Upper lobe of left lung (tissue), 6 donors: ENCODE measurements at regions not wholly inside any gene's neighbourhood (a gene's known extent, or its start where the extent isn't known, plus 50 kb on each side); places are given as distances from the start of the nearest gene placed in this dataset.

Experiments
- ATAC-seq, 2 donors: fragments of 200-7000 bp; cut with Tn5 transposase; one replicate each; pipeline ENCODE4 v1.9.1; 2022; ENCODE audit warnings: mild to moderate bottlenecking in 2 of 2, moderate library complexity in 2 of 2; ENCODE audit not compliant: low FRiP score in 2 of 2
- DNase-seq, 2 donors: peaks; one replicate each; pipeline ENCODE4 v3.0.0-alpha.2; 2019 to 2020
- H3K27ac ChIP-seq, 4 donors: fragments of 200-600 bp; sonication (generic); one replicate each; pipeline ENCODE4 v1.5.1; 2016 to 2019
- H3K27me3 ChIP-seq, 4 donors: fragments of 200-600 bp; sonication (generic); one replicate each; pipeline ENCODE4 v1.5.1; 2017 to 2019
- H3K36me3 ChIP-seq, 4 donors: fragments of 200-600 bp; sonication (generic); one replicate each; pipeline ENCODE4 v1.5.1; 2016 to 2019
- H3K4me1 ChIP-seq, 4 donors: fragments of 200-600 bp; sonication (generic); one replicate each; pipeline ENCODE4 v1.5.1; 2018 to 2019
- H3K4me3 ChIP-seq, 4 donors: fragments of 200-600 bp; sonication (generic); one replicate each; pipeline ENCODE4 v1.5.1; 2017 to 2019; ENCODE audit warnings: mild to moderate bottlenecking in 2 of 4, moderate library complexity in 1 of 4
- H3K9me3 ChIP-seq, 4 donors: fragments of 200-600 bp; sonication (generic); one replicate each; pipeline ENCODE4 v1.5.1; 2018 to 2019
- CTCF ChIP-seq, 6 experiments: fragments of 450-650 bp in 4 of 6; fragments of 200-600 bp in 2 of 6; sonication (generic) in 2 of 6; IDR thresholded peaks; one replicate each; pipeline ENCODE4 v1.5.1; 2016 to 2019; ENCODE audit warnings: antibody characterized with exemption in 6 of 6
- EP300 ChIP-seq, 4 donors: sonication (generic); formaldehyde crosslinking; IDR thresholded peaks; one replicate each; pipeline ENCODE4 v1.5.1; 2017; ENCODE audit warnings: antibody characterized with exemption in 4 of 4, control low read depth in 2 of 4
- POLR2A ChIP-seq, 4 donors: fragments of 450-650 bp; IDR thresholded peaks; one replicate each; pipeline ENCODE4 v1.5.1; 2016 to 2017; ENCODE audit warnings: antibody characterized with exemption in 4 of 4, mild to moderate bottlenecking in 2 of 4
- POLR2AphosphoS5 ChIP-seq, 2 donors: sonication (generic); formaldehyde crosslinking; IDR thresholded peaks; one replicate each; pipeline ENCODE4 v1.5.1; 2017; ENCODE audit warnings: antibody characterized with exemption in 2 of 2
- WGBS, 2 donors: methylation state at CpG; one replicate each; pipeline ENCODE4 v1.1.5; 2017 to 2018; 5-methylcytosine and 5-hydroxymethylcytosine counted together
- small RNA-seq, 4 donors: library from RNA; depleted of rRNA; stranded (forward); fragments of <200 nt; gene quantifications; one replicate each; pipeline ENCODE3, GENCODE V24; 2016
- donor health status: DM: no; HTN: no; CAD: no; lungs with moderate emphysema.
- donor health status: DM: no; HTN: yes; CAD: no; lungs with severe emphysema.

DNA sequence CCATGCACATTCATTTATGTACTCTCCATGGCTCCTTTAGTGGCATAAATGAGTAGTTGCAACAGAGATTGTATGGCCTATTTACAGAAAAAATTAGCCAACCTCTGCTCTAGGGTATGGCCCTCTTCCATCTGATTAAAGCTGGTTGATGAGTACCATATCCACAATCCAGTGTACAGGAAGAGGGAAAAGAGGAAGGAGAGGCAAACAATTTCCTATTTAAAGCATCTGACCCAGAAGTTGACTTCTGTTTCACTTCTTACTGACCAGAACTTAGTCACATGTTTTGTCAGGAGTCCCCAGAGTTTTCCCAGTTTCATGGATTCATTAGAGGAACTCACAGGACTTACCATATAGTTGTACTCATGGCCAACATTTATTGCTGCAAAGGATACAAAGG is 68.6 kb upstream of the STARD4 start:
- ATAC-seq (peak in 1 of 2 donors; percentile 66), DNase-seq (no peak)
- H3K27ac ChIP-seq = no peak overlapping the region
- TF ChIP-seq POLR2AphosphoS5 (IDR thresholded peaks at IDR 0.05) (no peak), POLR2A (IDR thresholded peaks at IDR 0.05) (no peak), CTCF (IDR thresholded peaks at IDR 0.05) (no peak), EP300 (IDR thresholded peaks at IDR 0.05) (no peak)
- no peaks in the 10 kb centered on the region for H3K9me3 ChIP-seq
- no peaks in the 10 kb centered on the region for H3K36me3 ChIP-seq
- peaks cover 0 to 3% (median 1%) of the 10 kb centered on the region in 4 donors for H3K4me1 ChIP-seq
- H3K4me3 ChIP-seq = no peak overlapping the region
- no peaks in the 10 kb centered on the region for H3K27me3 ChIP-seq

DNA sequence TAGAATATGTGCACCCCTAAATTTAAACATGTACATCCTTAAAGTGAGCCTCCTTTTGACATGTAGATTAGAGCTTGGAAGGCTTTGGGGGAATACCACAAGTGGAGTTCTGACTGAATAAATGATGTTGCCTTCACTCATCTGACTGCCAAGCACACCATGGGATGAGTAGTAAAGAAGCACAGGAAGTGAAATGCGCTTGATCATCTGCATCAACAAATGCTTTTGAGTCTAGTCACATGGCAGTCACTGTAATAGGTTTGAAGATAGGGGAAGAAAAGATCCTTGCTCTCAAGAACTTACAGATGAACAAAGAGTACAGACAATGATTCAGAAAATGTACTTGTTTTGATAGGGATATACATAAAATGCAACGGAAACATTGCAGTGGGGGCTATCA is 62.0 kb upstream of the STARD4 start:
- no peak overlapping the region for H3K27ac ChIP-seq
- H3K9me3 ChIP-seq = no peaks in the 10 kb centered on the region
- H3K4me3 ChIP-seq = no peak overlapping the region
- H3K4me1 ChIP-seq = no peaks in the 10 kb centered on the region
- ATAC-seq (no peak), DNase-seq (no peak)
- WGBS, 2 donors = 94 to 100% methylated on average over 2 of the region's 2 CpGs
- no peaks in the 10 kb centered on the region for H3K27me3 ChIP-seq
- H3K36me3 ChIP-seq = no peaks in the 10 kb centered on the region
- TF ChIP-seq POLR2AphosphoS5 (IDR thresholded peaks at IDR 0.05) (no peak), CTCF (IDR thresholded peaks at IDR 0.05) (no peak), EP300 (IDR thresholded peaks at IDR 0.05) (no peak), POLR2A (IDR thresholded peaks at IDR 0.05) (no peak)

DNA sequence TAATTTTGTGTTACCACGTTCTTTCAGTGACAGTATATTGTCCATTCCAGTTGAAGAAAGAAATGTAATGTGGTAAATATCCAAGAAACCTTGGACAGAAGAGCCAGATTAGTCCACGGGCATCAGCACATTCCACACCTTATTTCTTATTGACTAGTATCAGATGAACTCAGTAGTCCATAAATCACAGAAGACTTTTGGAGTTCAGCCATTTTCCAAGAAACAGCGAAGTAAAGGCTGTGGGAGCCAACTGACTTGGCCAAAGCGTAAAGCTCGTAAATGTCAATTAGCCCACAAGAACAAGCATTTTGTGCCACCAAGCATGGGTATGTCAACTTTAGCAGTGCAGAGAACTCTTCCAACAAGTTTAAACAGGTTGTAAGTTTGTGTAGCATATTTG is 60.2 kb upstream of the STARD4 start:
- DNase-seq (no peak), ATAC-seq (no peak)
- TF ChIP-seq EP300 (IDR thresholded peaks at IDR 0.05) (no peak), POLR2A (IDR thresholded peaks at IDR 0.05) (no peak), CTCF (IDR thresholded peaks at IDR 0.05) (no peak), POLR2AphosphoS5 (IDR thresholded peaks at IDR 0.05) (no peak)
- Histone ChIP-seq H3K36me3 (no peaks in the 10 kb centered on the region), H3K4me1 (no peaks in the 10 kb centered on the region), H3K4me3 (no peak overlapping the region), H3K27me3 (no peaks in the 10 kb centered on the region), H3K27ac (no peak overlapping the region), H3K9me3 (no peaks in the 10 kb centered on the region)
- 86 to 89% methylated on average over 5 of the region's 5 CpGs for WGBS, 2 donors

- 52% methylated on average over 6 of the region's 6 CpGs for WGBS, 2 donors
- H3K4me3 ChIP-seq = no peak overlapping the region
- H3K9me3 ChIP-seq = no peaks in the 10 kb centered on the region
- TF ChIP-seq EP300 (IDR thresholded peaks at IDR 0.05) (peak in 2 of 4 donors; percentile 22 to 45), POLR2A (IDR thresholded peaks at IDR 0.05) (no peak), POLR2AphosphoS5 (IDR thresholded peaks at IDR 0.05) (peak; percentile 27 to 38)
- no peak for DNase-seq
- no peaks in the 10 kb centered on the region for H3K27me3 ChIP-seq
- H3K4me1 ChIP-seq = no peaks in the 10 kb centered on the region
- no peaks in the 10 kb centered on the region for H3K36me3 ChIP-seq
- no peak overlapping the region for H3K27ac ChIP-seq
- ATAC-seq = no peak
Observed at GRCh38 chr5:111563031-111563822, 50.9 kb upstream of the STARD4 start.

GRCh38 chr5:111562561-111562960 is 50.2 kb upstream of the STARD4 start:
- ATAC-seq (no peak), DNase-seq (no peak)
- no peaks in the 10 kb centered on the region for H3K27me3 ChIP-seq
- no peaks in the 10 kb centered on the region for H3K36me3 ChIP-seq
- no peak overlapping the region for H3K27ac ChIP-seq
- WGBS, 2 donors = 54 to 62% methylated on average over 3 of the region's 3 CpGs
- TF ChIP-seq POLR2A (IDR thresholded peaks at IDR 0.05) = no peak
- TF ChIP-seq EP300 (IDR thresholded peaks at IDR 0.05) = no peak
- no peak for TF ChIP-seq CTCF (IDR thresholded peaks at IDR 0.05)
- TF ChIP-seq POLR2AphosphoS5 (IDR thresholded peaks at IDR 0.05) = no peak
- no peaks in the 10 kb centered on the region for H3K4me1 ChIP-seq
- no peak overlapping the region for H3K4me3 ChIP-seq
- H3K9me3 ChIP-seq = no peaks in the 10 kb centered on the region

Small RNA genes in the stretch of these regions (small RNA-seq; reads per million reads assigned to genes)
- 0 reads per million in 4 donors for gene AC008967.1
- 0 reads per million in 4 donors for gene HMGN1P13
